HG03159 (cell line): ENCODE measurements at regions not wholly inside any gene's neighbourhood (a gene's known extent, or its start where the extent isn't known, plus 50 kb on each side); places are given as distances from the start of the nearest gene placed in this dataset.

Experiments
- ATAC-seq: cut with Tn5 transposase; IDR thresholded peaks from one replicate; pipeline ENCODE4 v1.9.1; 2021; ENCODE audit warnings: mild to moderate bottlenecking, moderate library complexity; ENCODE audit not compliant: unreplicated experiment

DNA sequence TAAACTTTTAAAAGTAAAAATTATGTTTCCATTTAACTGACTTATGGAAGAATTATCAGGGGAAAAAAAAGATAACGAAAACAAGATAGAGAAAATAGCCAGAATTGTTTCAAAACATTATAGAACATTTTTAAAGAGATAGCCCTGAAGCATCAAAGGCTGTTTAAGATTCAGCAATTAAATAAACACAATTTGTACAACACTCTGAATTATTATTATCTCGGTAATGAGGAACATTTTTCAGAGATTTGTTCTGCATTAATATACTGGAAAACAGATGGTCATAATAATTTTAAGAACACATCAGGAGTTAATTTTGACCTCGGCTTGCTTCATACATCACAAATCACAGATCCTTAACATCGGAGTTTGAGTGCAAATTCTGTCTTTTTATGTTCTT lies 643.8 kb downstream of the SORCS1 start:
- no peak for ATAC-seq

DNA sequence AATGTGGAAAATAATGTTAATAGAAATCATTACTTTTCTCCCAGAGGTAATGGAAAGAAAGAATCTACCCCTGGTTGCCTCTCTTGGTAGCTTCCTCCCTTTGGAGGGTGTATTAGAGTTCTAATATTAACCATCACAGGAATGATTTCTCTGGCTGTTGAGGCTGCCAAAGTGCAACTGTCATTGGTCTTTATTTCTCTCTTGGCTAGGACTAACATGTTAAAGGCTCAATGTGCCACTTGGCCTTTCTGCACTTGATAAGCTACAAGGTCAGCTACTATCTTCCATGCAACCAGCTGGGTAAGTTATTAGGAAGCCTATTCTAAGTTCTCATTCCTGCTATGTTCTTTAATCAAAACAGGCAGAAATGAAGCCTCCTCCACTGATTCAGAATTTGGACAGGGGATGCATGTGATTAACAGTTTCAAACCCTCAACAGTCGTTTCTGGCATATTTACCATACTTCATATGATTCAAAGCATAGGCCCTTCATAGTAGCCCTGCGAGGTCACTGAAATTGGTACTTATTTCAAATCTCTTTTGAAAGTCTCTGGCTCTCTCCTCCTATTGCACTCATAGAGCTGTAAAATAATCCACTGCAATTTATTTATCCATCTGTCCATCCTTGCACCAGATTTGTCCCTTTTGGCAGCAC lies 645.0 kb downstream of the SORCS1 start:
- ATAC-seq = no peak

DNA sequence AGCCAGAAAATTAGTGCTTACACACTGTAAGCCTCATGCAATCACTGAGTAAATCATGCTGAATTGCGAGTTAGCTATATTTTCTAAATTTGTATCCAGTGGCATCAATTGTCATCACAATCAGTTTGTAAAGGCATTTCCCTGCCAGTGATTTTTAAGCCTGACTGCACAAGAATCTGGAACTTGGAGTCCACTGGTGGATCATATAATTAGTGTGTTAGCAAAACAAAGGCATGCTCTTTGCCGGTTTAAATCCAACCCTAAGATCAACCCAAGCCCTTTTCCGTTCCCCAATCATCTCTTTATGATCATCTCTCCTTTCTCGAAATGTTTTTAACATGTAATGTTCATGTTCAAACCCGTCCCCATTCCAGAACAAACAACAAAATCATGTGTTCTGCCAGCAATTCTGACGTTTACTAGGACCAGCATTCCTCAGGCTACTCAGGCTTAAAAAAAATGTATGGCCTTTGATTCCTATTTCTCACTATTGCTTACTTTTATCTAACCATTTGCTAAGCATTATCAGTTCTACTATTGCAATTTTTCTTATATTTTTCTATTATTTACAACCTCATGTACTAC lies 649.2 kb downstream of the SORCS1 start:
- ATAC-seq = no peak

DNA sequence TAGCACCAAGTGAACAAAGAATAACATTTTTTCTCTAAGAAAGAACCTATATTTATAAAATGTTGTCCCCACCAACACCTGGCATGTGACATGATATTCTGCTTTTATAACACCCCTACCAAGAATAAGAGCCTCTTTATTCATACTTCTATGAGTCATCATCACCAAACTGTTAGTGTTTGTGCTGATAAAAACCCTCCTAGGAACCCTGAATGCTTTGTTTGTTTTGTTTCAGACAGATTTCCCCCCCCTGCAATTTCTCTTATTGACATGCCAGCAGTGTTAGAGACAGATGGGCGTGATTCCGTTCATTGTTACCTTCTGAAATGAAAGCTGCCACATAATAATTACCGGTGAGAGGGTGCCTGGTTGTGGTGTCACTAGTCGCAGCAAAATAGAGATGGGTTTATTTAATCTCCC lies 651.1 kb downstream of the SORCS1 start:
- no peak for ATAC-seq

DNA sequence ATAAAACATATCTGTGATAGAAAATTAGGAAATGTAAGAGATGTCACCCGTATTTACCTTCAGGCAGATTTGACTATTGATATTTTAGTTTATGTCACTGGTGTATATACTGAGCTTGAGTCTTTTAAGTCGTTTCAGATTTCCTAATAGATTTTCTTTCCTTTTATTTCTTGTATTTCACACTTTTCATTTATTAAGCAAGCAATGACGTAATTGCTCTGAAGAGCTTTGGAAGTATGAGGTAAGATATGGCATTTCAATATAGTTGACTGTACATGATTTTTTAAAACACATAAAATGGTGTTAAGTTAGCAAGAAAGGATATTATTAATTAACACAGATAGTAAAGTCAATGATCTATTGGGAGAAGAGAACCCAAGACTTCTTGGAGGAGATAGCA lies 652.6 kb downstream of the SORCS1 start:
- no peak for ATAC-seq

DNA sequence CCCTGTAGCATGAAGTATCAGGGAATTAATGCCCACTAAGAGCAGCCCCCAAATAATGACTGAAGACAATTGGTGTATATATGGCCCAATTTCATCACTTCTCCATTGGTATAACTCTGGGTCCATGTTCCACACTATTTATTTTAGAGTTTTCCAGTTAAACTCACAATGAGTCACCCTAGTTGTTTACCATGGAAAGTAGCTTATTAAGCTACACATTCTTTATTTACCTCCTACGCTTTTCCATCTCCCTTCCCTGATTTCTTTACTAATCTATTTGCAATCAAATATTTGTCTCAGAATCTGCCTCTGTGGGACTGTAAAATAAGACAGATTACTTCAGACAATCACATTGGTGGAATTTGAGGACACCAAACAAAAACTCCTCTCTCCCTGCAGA lies 655.6 kb downstream of the SORCS1 start:
- ATAC-seq = no peak

DNA sequence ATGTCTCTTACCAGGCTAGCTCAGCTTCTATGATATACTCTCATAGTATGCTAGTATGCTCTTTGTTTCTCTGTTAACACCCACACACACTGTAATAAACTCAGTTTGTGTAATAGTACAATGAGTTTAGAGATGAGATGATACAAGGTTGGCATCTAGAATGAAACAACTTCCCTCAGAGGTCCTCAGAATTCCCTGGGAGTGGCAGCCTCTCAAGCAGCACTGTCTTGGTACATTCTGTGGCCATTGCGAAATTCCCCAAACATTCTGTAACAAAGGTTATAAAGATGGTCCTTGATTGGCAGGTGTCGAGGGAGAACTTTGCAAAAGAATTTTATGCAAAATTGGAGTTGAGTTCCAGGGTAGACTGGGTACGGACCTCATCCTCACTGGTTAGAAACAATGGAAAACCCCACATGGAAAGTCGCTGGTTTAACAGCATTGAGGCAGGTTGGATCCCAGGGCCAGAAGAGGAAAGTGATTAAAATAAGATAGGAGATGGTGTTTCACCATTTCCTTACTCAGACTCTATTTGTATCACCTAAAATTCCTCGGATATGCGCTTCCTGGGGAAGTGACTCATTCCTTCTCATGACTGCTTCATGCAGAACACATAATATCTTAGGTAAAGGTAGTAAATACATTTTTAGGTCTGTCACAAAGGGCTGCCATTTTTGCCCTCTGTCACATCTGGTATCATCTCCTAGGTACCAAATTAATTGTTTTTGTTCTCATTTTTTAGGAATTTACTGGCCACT lies 657.8 kb downstream of the SORCS1 start:
- ATAC-seq = no peak

DNA sequence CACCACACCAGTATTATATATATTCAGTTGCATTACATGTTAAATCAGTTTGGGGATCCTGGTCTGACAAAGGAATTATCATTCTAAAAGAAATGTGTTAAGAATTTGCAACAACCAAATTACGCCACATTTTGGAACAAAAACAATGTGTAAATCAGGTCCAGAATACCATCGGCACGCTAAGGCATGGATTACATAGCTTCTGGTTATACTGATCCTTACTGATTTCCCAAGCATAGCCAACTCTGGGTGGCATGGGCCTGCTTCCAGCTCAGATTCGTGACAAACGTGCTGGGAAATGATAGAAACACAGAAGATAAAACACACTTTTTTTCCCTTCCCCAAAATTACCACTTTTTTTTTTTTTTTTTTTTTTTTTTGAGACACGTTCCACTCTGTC lies 660.0 kb downstream of the SORCS1 start:
- ATAC-seq = no peak

DNA sequence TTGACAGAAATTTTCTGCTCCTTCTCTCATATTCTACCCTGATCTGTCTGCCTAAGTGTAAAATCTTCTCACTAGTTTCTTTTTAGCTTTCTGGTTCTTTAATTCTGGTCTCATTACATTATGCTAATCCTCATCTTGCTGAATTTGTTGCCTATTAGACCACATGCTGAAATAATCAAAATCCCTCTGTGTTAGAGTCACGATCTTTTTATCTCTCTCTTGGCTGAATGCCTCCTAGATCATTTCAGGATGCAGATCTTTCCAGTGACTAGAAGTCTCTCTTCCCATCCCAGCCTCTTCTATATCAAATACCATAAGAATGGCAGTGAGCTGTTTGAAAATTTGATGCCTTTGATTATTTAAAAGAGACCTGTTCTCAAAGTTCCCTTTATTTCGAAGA lies 661.9 kb downstream of the SORCS1 start:
- ATAC-seq = no peak

DNA sequence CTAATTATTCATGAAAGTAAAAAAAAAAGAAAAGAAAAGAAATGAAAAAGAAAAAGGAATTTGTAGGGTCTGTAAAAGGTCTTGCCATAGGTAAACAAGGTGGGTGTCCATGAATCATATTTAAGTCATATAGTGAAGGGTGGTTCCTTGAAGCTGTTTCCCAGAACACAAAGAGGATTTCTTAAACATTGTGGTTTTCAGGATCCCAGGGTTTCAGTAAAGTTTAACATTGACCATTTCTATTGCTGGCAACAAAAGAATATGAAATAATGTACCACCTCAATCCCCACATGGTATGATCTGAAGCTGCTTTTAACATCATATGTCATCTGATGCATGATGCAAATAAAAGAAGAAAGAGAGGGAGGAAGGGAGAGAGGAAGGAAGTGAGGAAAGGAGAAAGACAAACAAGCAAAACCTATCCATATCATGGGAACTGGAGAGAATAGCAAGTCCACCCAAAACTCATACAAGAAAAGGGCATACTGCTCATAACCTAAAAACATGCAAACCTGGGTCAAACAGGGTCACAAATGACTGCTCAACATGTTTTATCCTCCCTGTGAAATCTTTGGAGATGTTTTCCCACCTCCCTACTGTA lies 663.5 kb downstream of the SORCS1 start:
- ATAC-seq = no peak

DNA sequence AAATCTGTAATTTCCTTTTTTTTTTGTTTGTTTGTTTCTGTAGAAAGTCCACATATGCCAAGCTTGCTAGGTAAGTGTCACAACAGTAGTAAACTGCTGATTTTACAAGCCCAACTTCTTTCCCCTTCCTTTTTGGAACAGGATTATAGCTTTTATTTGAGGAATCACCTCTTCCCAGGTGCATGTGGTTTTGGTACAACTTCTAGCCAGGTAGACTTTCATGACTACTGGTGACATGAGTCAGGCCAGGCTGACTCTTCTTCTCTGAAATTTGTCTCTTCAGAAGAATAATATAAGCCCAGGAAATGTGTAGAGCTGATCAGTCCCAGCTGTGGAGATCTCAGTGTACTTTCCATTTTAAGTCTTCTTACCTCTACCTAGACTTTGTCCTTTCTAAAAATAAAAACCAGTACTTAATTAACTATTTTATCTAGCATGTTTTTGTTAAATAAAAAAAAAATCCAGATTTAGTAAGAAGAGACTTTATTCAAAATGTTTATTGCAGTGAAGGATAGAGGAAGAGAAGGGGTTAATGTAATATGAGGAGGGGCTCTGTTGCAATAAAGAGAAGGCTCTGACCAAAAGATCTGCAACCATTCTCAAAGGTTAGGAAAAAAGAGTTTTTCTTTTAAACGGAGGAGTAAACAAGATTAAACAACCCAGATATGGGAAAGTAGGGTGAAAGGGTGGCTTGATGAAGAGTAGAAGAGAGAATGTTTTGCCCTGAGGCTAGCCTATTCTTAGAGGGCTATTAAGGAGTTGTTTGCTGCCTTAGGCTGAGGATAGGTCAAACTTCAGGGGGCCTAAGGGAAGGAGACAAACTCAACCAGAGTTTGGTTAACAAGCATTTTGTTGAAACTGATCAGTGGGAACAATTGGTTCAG lies 664.2 kb downstream of the SORCS1 start:
- no peak for ATAC-seq

DNA sequence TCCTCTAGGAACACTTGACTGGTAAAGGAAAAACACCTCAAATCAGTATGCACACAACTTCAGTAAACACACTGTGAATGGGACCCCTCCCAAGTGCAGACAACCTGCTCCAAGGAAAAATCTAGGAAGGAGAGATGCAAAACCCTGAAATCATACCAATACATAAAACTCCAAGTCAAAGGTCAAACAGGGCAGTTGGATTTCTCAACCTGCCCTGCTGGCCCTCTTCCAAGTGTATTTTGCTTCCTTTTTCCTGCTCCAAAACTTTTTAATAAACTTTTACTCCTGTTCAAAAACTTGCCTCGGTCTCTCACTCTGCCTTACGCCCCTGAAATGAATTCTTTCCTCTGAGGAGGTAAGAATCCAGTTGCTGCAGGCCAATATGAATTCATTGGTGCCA lies 665.1 kb downstream of the SORCS1 start:
- ATAC-seq = no peak

DNA sequence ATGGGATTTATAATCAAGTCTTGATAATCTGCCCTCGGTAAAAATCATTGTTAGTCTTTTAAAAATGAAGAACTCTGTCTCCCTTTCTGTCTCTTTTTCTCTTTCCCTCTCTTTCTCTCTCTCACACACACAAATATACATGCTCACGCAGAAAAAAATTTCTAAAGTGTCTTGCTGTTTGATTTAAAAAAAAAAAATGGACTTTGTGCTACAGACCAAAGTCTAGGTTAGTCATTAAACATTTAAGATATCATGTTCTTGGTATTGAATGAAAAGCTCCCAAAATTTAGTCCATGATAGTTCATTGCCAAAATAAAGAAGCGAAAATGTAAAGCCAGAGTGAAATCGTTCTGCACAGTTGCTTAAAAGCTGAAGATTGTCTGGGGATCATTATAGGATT lies 665.8 kb downstream of the SORCS1 start:
- no peak for ATAC-seq

DNA sequence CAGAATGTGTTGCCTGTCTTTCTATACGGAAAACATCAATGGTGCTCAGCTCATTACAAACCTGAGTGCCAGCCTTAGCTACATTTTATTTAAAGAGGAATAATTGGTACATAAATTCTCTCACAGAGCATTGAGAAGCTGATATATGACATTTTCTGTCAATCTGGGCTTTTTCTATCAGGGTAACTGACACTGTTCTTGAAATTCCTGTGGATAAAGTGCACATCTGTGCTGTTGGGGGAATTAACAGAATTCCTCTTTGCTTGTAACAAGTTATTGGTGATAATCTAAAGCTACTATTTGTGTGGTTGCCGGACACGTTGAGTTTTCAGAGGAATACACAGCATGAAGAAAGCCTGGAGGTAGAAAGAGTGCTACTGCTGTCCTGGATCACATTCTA lies 668.6 kb downstream of the SORCS1 start:
- no peak for ATAC-seq

DNA sequence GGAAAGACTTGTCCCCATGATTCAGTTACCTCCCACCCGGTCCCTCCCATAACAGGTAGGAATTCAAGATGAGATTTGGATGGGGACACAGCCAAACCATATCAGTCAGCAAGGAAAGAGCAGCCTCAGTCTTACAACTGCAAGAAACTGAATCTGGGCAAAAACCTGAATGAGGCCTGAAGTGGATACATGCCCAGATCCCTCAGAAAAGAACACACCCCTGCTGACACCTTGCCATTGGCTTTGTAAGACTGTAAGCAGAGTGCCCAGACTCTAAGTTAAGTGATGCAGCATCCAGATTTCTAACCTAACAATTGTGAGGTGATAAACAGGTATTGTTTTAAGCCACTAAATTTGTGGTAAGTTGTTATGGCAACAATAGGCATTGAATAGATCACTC lies 670.8 kb downstream of the SORCS1 start:
- no peak for ATAC-seq

DNA sequence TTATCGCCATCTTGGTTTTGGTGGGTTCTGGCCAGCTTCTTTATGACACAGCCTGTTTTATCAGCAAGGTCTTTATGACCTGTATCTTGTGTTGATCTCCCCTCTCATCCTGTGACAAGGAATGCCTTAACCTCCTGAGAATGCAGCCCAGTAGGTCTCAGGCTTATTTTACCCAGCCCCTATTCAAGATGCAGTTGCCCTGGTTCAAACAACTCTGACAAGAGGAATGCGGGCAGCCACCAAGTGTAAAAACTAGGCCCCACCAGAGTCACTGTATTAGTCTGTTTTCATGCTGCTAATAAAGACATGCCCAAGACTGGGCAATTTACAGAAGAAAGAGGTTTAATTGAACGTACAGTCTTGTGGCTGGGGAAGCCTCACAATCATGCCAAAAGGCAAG lies 671.3 kb downstream of the SORCS1 start:
- ATAC-seq = no peak

DNA sequence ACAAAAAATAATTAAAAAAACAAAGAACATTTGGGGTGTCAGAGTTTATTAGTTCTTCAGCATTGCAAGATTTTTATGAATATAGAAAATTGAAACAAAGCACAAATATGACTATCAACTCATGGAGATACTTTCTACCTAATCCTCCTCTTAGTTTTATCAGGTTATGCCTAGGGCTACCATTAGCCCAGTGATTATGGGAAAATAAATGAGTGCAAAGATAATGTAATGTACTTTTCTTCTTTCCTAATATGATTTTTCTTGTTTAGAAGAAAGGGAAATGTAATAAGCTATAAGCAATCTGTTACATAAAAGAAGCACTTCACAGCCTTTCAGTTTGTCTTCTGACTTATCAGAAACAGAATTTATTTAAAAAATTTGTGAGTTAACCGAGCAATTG lies 676.8 kb downstream of the SORCS1 start:
- no peak for ATAC-seq

DNA sequence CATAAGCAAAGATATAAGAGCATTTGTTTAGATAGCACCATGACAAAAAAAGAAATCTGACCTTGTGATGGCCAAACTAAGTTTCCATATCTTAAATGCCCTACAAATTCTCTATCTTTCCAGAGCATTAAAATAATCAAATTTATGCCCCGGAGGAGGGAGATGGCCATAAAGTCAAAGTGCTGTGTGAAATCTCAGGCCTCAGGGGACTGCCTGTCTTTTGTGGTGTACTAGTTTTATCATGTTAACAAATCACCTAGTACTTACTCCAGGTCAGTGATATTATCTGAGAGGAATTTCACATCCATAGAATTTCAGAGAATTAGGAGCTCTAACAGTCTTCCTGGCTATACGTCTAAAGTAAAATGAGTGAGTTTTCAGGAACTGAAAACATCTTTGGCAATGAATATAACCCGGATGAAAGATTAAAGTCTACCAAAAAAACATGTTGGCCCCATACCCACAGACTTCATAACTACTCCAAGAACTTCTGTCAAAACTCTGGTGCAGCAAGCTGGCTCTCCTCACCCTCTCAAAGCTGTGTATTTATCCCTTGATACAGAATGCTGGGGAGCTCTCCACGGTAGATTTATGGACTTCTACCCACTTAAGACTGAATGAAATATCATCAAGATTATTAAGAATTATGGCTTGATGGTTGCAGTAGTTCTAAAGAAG lies 682.8 kb downstream of the SORCS1 start:
- ATAC-seq = no peak

DNA sequence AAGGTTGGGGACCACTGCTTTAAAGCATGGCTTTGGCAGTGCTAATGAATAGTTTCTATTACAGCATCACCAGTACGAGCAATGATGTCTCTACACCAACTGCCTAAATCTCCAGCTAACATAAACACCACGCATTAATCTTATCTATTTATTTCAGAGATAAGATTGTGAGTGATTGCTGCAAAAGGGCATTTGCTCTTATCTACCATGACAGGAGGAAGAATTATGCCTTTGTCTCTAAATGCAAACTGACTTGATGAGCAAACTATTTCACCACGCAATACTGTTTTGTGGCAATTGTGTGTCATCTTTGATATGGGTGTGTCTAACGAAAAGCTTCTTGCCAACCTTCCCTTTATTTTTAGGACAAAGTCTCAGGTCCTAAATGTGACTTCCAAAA lies 684.9 kb downstream of the SORCS1 start:
- no peak for ATAC-seq

DNA sequence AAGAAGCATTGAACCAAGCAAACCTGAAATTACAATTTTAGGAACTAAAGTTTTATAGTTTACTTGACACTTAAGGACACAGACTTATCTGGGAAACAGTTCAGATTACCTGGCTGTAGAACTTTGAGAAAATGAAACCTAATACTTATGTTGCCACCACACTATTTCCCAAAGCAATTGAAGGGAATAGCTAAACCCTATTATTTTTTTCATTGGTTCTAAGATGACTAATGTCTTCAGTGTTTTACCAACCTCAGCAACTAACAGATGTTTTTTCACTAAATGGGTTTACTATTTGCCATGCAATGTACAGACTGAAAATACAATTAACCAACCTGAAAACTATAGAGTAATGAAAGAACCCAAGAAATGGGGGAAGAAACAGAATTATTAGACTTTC lies 689.6 kb downstream of the SORCS1 start:
- no peak for ATAC-seq
